ENCODE measurements at regions not wholly inside any gene's neighbourhood (a gene's known extent, or its start where the extent isn't known, plus 50 kb on each side); places are given as distances from the start of the nearest gene placed in this dataset.

DNA sequence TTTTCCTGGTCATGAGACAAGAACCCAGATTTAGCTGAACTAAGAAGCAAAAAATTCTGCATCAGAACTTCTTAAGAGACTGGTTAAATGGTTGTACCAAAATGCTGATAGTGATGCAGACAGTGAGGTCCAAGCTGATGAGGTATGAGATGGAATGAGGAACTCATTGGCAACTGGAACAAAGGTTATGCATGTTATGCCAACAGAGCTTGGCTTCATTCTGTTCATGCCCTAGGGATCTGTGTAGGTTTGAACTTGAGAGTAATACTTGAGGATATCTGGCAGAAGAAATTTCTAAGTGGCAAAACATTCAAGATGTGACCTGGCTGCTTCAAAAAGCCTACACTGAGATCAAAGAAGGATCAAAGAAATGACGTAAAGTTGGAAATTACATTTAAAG, 398.0 kb downstream of the FSCB start:
- H3K56ac ChIP-seq (ENCODE audit: extremely low read depth, insufficient read depth, low read length), result no peak overlapping the region
- H2BK120ac ChIP-seq (ENCODE audit: low read depth, low read length), result no peak overlapping the region
- no peaks in the 10 kb centered on the region for H3K79me1 ChIP-seq (ENCODE audit: low read depth in 1 of 2, low read length in 2 of 2)
- no peak overlapping the region for H3K4me2 ChIP-seq (ENCODE audit: low read depth, low read length)
- no peaks in the 10 kb centered on the region for H3K27me3 ChIP-seq (ENCODE audit: control insufficient read depth, insufficient read depth, low read length)
- no peak overlapping the region for H3K14ac ChIP-seq (replicated peaks; ENCODE audit: low read depth, low read length)
- H3K18ac ChIP-seq (ENCODE audit: low read depth, low read length), result no peak overlapping the region
- in situ Hi-C loops (cut with MboI; ENCODE audit: low sequenced_read_pairs) (no loop called here), dilution Hi-C loops (cut with HindIII; ENCODE audit: low sequenced_read_pairs, unreplicated experiment) (no loop called here), intact Hi-C loops (cut with micrococcal nuclease) (no loop called here)
- H3K27ac ChIP-seq (ENCODE audit: insufficient read depth, low read length), result no peak overlapping the region
- DNase-seq, result no peak
- no CpG with 5 or more reads among the region's 1 CpG for WGBS, 2 experiments (ENCODE audit: extremely low coverage in 2 of 2, insufficient read length in 1 of 2)
- H3K4me3 ChIP-seq (ENCODE audit: insufficient read depth, low read depth, low read length), result no peak overlapping the region
- H2AK5ac ChIP-seq (ENCODE audit: low read depth, low read length), result no peak overlapping the region
- no peak overlapping the region for H3K23ac ChIP-seq (ENCODE audit: low read depth, low read length)
- ChIA-PET POLR2A (ENCODE audit: unreplicated experiment) (no interaction called here), CTCF (no interaction called here)
- no peak overlapping the region for H4K91ac ChIP-seq (ENCODE audit: insufficient read depth, low read depth, low read length)
- H4K20me1 ChIP-seq (ENCODE audit: insufficient read depth, low read length), result no peaks in the 10 kb centered on the region
- no peak overlapping the region for H4K8ac ChIP-seq (ENCODE audit: low read depth in 2 of 2, low read length in 2 of 2)
- H2AK9ac ChIP-seq (replicated peaks; ENCODE audit: low read depth, low read length, poor library complexity), result no peak overlapping the region
- H2BK5ac ChIP-seq (ENCODE audit: low read depth, low read length, poor library complexity, severe bottlenecking), result no peak overlapping the region
- no peaks in the 10 kb centered on the region for H3K36me3 ChIP-seq (ENCODE audit: control insufficient read depth, insufficient read depth, low read length)
- no peak overlapping the region for H4K5ac ChIP-seq (ENCODE audit: low read depth, low read length)
- no peak for TF ChIP-seq SMC3 (IDR thresholded peaks at IDR 0.05; ENCODE audit: low read depth, low read length)
- TF ChIP-seq MXI1 (IDR thresholded peaks at IDR 0.05; ENCODE audit: borderline replicate concordance, low read depth, low read length), result no peak
- no peak for TF ChIP-seq RCOR1 (IDR thresholded peaks at IDR 0.05; ENCODE audit: insufficient replicate concordance, low read length)
- no peak for TF ChIP-seq FOS (IDR thresholded peaks at IDR 0.05; ENCODE audit: low read depth, low read length)
- TF ChIP-seq MAZ (IDR thresholded peaks at IDR 0.05; ENCODE audit: borderline replicate concordance, low read depth, low read length), result no peak
- no peak for TF ChIP-seq MAFK (IDR thresholded peaks at IDR 0.05; ENCODE audit: low read depth, low read length)
- TF ChIP-seq RFX5 (IDR thresholded peaks at IDR 0.05; ENCODE audit: low read depth, low read length), result no peak
- TF ChIP-seq NFE2L2 (IDR thresholded peaks at IDR 0.05; ENCODE audit: low read depth, low read length), result no peak
- no peak for TF ChIP-seq CHD1 (IDR thresholded peaks at IDR 0.05; ENCODE audit: low read depth, low read length)
- TF ChIP-seq CEBPB (IDR thresholded peaks at IDR 0.05; ENCODE audit: low read depth, low read length), result no peak
- TF ChIP-seq RAD21 (IDR thresholded peaks at IDR 0.05; ENCODE audit: low read length), result no peak
- TF ChIP-seq BHLHE40 (IDR thresholded peaks at IDR 0.05; ENCODE audit: low read depth, low read length), result no peak
- no peak for TF ChIP-seq POLR2A (IDR thresholded peaks at IDR 0.05; ENCODE audit: low read depth, low read length)
- TF ChIP-seq CTCF (conservative IDR thresholded peaks at IDR 0.05; ENCODE audit: low read depth, low read length), result no peak
- TF ChIP-seq, protein P1, sequence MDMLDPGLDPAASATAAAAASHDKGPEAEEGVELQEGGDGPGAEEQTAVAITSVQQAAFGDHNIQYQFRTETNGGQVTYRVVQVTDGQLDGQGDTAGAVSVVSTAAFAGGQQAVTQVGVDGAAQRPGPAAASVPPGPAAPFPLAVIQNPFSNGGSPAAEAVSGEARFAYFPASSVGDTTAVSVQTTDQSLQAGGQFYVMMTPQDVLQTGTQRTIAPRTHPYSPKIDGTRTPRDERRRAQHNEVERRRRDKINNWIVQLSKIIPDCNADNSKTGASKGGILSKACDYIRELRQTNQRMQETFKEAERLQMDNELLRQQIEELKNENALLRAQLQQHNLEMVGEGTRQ (IDR thresholded peaks at IDR 0.05; ENCODE audit: low read depth, low read length), result no peak
- no peak overlapping the region for H3K9ac ChIP-seq (ENCODE audit: low read depth, low read length)
- H2BK20ac ChIP-seq (ENCODE audit: low read depth, low read length), result no peak overlapping the region
- H2AFZ ChIP-seq (replicated peaks; ENCODE audit: low read length, poor library complexity), result no peak overlapping the region
- no peak for ATAC-seq (ENCODE audit: low read depth)
- H3K4ac ChIP-seq (ENCODE audit: low read depth, low read length), result no peak overlapping the region
- BruUV-seq (replicated peaks), result no TSS peak
- H2BK15ac ChIP-seq (ENCODE audit: low read depth, low read length), result no peak overlapping the region
- peaks cover 20% of the 10 kb centered on the region for H3K9me3 ChIP-seq (ENCODE audit: control insufficient read depth, insufficient read depth, low read length)
- H3K4me1 ChIP-seq (ENCODE audit: control insufficient read depth, insufficient read depth, low read length), result no peaks in the 10 kb centered on the region
- H3K9me1 ChIP-seq (ENCODE audit: insufficient read depth, low read length), result no peaks in the 10 kb centered on the region
